Mammary epithelial cell (primary cell): ENCODE measurements at regions not wholly inside any gene's neighbourhood (a gene's known extent, or its start where the extent isn't known, plus 50 kb on each side); places are given as distances from the start of the nearest gene placed in this dataset.
"Not testable (repeated sequence)": the region's sequence is repeated elsewhere in the genome, so short reads cannot be mapped to it uniquely, and the experiment has no call there.

Experiments
- CTCF ChIP-seq, 2 donors: IDR thresholded peaks in 1 of 2; conservative IDR thresholded peaks in 1 of 2; 2 replicates each; pipeline ENCODE4 v1.5.1; 2011 to 2012; ENCODE audit warnings: inconsistent platforms in 2 of 2, low read length in 2 of 2, mild to moderate bottlenecking in 2 of 2, control low read depth in 1 of 2, low read depth in 1 of 2; ENCODE audit not compliant: insufficient read depth in 1 of 2; ENCODE audit errors: extremely low read depth in 1 of 2
- EZH2 ChIP-seq: IDR thresholded peaks from 2 replicates; pipeline ENCODE4 v1.6.1; 2012; ENCODE audit warnings: low read length, inconsistent platforms, borderline replicate concordance

DNA sequence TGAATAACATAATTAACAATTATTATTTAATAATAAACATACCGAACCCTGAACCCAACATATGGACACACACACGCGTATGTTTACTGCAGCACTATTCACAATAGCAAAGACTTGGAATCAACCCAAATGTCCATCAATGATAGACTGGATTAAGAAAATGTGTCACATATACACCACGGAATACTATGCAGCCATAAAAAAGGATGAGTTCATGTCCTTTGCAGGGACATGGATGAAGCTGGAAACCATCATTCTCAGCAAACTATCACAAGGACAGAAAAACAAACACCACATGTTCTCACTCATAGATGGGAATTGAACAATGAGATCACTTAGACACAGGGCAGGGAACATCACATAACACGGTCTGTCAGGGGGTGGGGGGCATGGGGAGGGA is 333.5 kb downstream of the KIF20B start:
- TF ChIP-seq CTCF (conservative IDR thresholded peaks at IDR 0.05 in 1 of 2, IDR thresholded peaks at IDR 0.05 in 1 of 2; ENCODE audit: extremely low read depth in 1 of 2, insufficient read depth in 1 of 2, low read depth in 1 of 2, low read length in 2 of 2); EZH2: not testable (repeated sequence)
